Sigmoid colon (tissue), 6 donors: ENCODE measurements at regions not wholly inside any gene's neighbourhood (a gene's known extent, or its start where the extent isn't known, plus 50 kb on each side); places are given as distances from the start of the nearest gene placed in this dataset.

Experiments
- DNase-seq: peaks from one replicate; pipeline ENCODE4 v3.0.0-alpha.2; 2019
- H3K27ac ChIP-seq, 4 donors: fragments of 200-600 bp; sonication (generic); one replicate each; pipeline ENCODE4 v1.5.1; 2016 to 2019; ENCODE audit warnings: mild to moderate bottlenecking in 1 of 4
- H3K27me3 ChIP-seq, 3 donors: fragments of 200-600 bp; sonication (generic); one replicate each; pipeline ENCODE4 v1.5.1; 2019; ENCODE audit warnings: mild to moderate bottlenecking in 1 of 3
- H3K36me3 ChIP-seq, 4 donors: fragments of 200-600 bp; sonication (generic); one replicate each; pipeline ENCODE4 v1.5.1; 2016 to 2019
- H3K4me1 ChIP-seq, 4 donors: fragments of 200-600 bp; sonication (generic); one replicate each; pipeline ENCODE4 v1.5.1; 2017 to 2019
- H3K4me3 ChIP-seq, 4 donors: fragments of 200-600 bp; sonication (generic); one replicate each; pipeline ENCODE4 v1.5.1; 2017 to 2019; ENCODE audit warnings: mild to moderate bottlenecking in 2 of 4, moderate library complexity in 1 of 4
- H3K9me3 ChIP-seq, 4 donors: fragments of 200-600 bp in 3 of 4; sonication (generic) in 3 of 4; one replicate each; pipeline versions ENCODE4 v1.5.1 to v1.6.1; 2013 to 2019
- CTCF ChIP-seq, 4 experiments: fragments of 450-650 bp in 3 of 4; fragments of 200-600 bp in 1 of 4; IDR thresholded peaks; one replicate each; pipeline ENCODE4 v1.5.1; 2016 to 2019; ENCODE audit warnings: antibody characterized with exemption in 4 of 4, mild to moderate bottlenecking in 3 of 4, moderate library complexity in 2 of 4
- EP300 ChIP-seq, 4 donors: sonication (generic); formaldehyde crosslinking; IDR thresholded peaks; one replicate each; pipeline ENCODE4 v1.6.1; 2017; ENCODE audit warnings: antibody characterized with exemption in 4 of 4
- POLR2A ChIP-seq, 2 donors: fragments of 450-650 bp; IDR thresholded peaks; one replicate each; pipeline ENCODE4 v1.6.1; 2016; ENCODE audit warnings: antibody characterized with exemption in 2 of 2, mild to moderate bottlenecking in 2 of 2, moderate library complexity in 2 of 2
- POLR2AphosphoS5 ChIP-seq, 4 donors: sonication (generic); formaldehyde crosslinking; IDR thresholded peaks; one replicate each; pipeline ENCODE4 v1.6.1; 2017; ENCODE audit warnings: antibody characterized with exemption in 4 of 4
- WGBS, 2 donors: extraction: QIAGEN DNeasy Blood & Tissue Kit; methylation state at CpG; one replicate each; pipeline ENCODE4 v1.1.7; 2013; 5-methylcytosine and 5-hydroxymethylcytosine counted together
- intact Hi-C: fragments of 100-400 bp; cut with DNase I; formaldehyde crosslinking; loops from one replicate; pipeline ENCODE4 v1.15.1; 2023
- donor health status: healthy with polysubstance abuse.
- donor health status: healthy.

GRCh38 chr1:106984801-106985200 lies 71.7 kb upstream of the PRMT6 start:
- no peaks in the 10 kb centered on the region for H3K4me1 ChIP-seq
- H3K36me3 ChIP-seq, result no peaks in the 10 kb centered on the region
- no peaks in the 10 kb centered on the region for H3K9me3 ChIP-seq
- TF ChIP-seq POLR2AphosphoS5 (IDR thresholded peaks at IDR 0.05), result no peak
- no peak for TF ChIP-seq POLR2A (IDR thresholded peaks at IDR 0.05)
- TF ChIP-seq EP300 (IDR thresholded peaks at IDR 0.05), result no peak
- no peak for TF ChIP-seq CTCF (IDR thresholded peaks at IDR 0.05)
- no peaks in the 10 kb centered on the region for H3K27me3 ChIP-seq
- DNase-seq, result no peak
- intact Hi-C loops, result loop anchor here (5.0 kb wide), 1 partner anchor 72 kb away; the partner anchor contains the start of gene PRMT6
- no peak overlapping the region for H3K27ac ChIP-seq
- no peak overlapping the region for H3K4me3 ChIP-seq

GRCh38 chr1:106986603-106987002 lies 69.9 kb upstream of the PRMT6 start:
- no peaks in the 10 kb centered on the region for H3K4me1 ChIP-seq
- H3K27ac ChIP-seq, result no peak overlapping the region
- no peaks in the 10 kb centered on the region for H3K9me3 ChIP-seq
- DNase-seq, result no peak
- no peak for TF ChIP-seq CTCF (IDR thresholded peaks at IDR 0.05)
- TF ChIP-seq POLR2AphosphoS5 (IDR thresholded peaks at IDR 0.05), result no peak
- TF ChIP-seq EP300 (IDR thresholded peaks at IDR 0.05), result no peak
- no peak for TF ChIP-seq POLR2A (IDR thresholded peaks at IDR 0.05)
- intact Hi-C loops, result no loop called here
- no peaks in the 10 kb centered on the region for H3K27me3 ChIP-seq
- H3K4me3 ChIP-seq, result no peak overlapping the region
- no peaks in the 10 kb centered on the region for H3K36me3 ChIP-seq

- intact Hi-C loops, result no loop called here
- DNase-seq, result no peak
- no peak overlapping the region for H3K4me3 ChIP-seq
- no peak overlapping the region for H3K27ac ChIP-seq
- no peak for TF ChIP-seq POLR2AphosphoS5 (IDR thresholded peaks at IDR 0.05)
- H3K9me3 ChIP-seq, result no peaks in the 10 kb centered on the region
- no peaks in the 10 kb centered on the region for H3K36me3 ChIP-seq
- no peaks in the 10 kb centered on the region for H3K27me3 ChIP-seq
- H3K4me1 ChIP-seq, result no peaks in the 10 kb centered on the region
Measured at GRCh38 chr1:106995970-106996369, 60.5 kb upstream of the PRMT6 start.

GRCh38 chr1:106998431-106999002 lies 58.0 kb upstream of the PRMT6 start:
- 33 to 73% methylated on average over 3 of the region's 3 CpGs for WGBS, 2 donors
- no peaks in the 10 kb centered on the region for H3K9me3 ChIP-seq
- TF ChIP-seq CTCF (IDR thresholded peaks at IDR 0.05) (no peak), EP300 (IDR thresholded peaks at IDR 0.05) (no peak), POLR2AphosphoS5 (IDR thresholded peaks at IDR 0.05) (no peak), POLR2A (IDR thresholded peaks at IDR 0.05) (no peak)
- DNase-seq, result no peak
- H3K27me3 ChIP-seq, result no peaks in the 10 kb centered on the region
- intact Hi-C loops, result no loop called here
- no peak overlapping the region for H3K4me3 ChIP-seq
- no peak overlapping the region for H3K27ac ChIP-seq
- no peaks in the 10 kb centered on the region for H3K4me1 ChIP-seq
- no peaks in the 10 kb centered on the region for H3K36me3 ChIP-seq

- Histone ChIP-seq H3K9me3 (no peaks in the 10 kb centered on the region), H3K36me3 (no peaks in the 10 kb centered on the region), H3K27ac (no peak overlapping the region), H3K4me3 (no peak overlapping the region), H3K4me1 (no peaks in the 10 kb centered on the region), H3K27me3 (no peaks in the 10 kb centered on the region)
- WGBS, 2 donors, result 66 to 82% methylated on average over 2 of the region's 2 CpGs
- intact Hi-C loops, result no loop called here
- DNase-seq, result no peak
- TF ChIP-seq POLR2A (IDR thresholded peaks at IDR 0.05) (no peak), POLR2AphosphoS5 (IDR thresholded peaks at IDR 0.05) (no peak), EP300 (IDR thresholded peaks at IDR 0.05) (no peak), CTCF (IDR thresholded peaks at IDR 0.05) (no peak)
Measured at GRCh38 chr1:107000902-107001301, 55.6 kb upstream of the PRMT6 start.
